Hepatocyte (in vitro differentiated cells): ENCODE measurements at regions not wholly inside any gene's neighbourhood (a gene's known extent, or its start where the extent isn't known, plus 50 kb on each side); places are given as distances from the start of the nearest gene placed in this dataset.

Experiments
- DNase-seq: peaks from one replicate; pipeline ENCODE4 v3.0.0-alpha.2; 2016; ENCODE audit warnings: low spot score
- H2AFZ ChIP-seq: fragments of 200-600 bp; sonication (generic); 2 replicates; pipeline ENCODE4 v1.6.0; 2016; ENCODE audit warnings: antibody characterized with exemption, mild to moderate bottlenecking
- H3K27ac ChIP-seq: fragments of 200-600 bp; sonication (generic); 2 replicates; pipeline ENCODE4 v1.5.1; 2016; ENCODE audit warnings: mild to moderate bottlenecking
- H3K27me3 ChIP-seq: fragments of 200-600 bp; sonication (generic); 2 replicates; pipeline ENCODE4 v1.6.1; 2016
- H3K36me3 ChIP-seq: fragments of 200-600 bp; sonication (generic); replicated peaks from 2 replicates; pipeline ENCODE4 v1.5.1; 2016; ENCODE audit warnings: low read depth; ENCODE audit not compliant: insufficient read depth
- H3K4me1 ChIP-seq: fragments of 200-600 bp; sonication (generic); 2 replicates; pipeline ENCODE4 v1.5.1; 2016; ENCODE audit warnings: mild to moderate bottlenecking, moderate library complexity; ENCODE audit not compliant: insufficient read depth
- H3K4me2 ChIP-seq: fragments of 200-600 bp; sonication (generic); 2 replicates; pipeline ENCODE4 v1.6.0; 2016
- H3K4me3 ChIP-seq: fragments of 200-600 bp; sonication (generic); 2 replicates; pipeline ENCODE4 v1.5.1; 2016; ENCODE audit warnings: mild to moderate bottlenecking
- H3K79me2 ChIP-seq: fragments of 200-600 bp; sonication (generic); 2 replicates; pipeline ENCODE4 v1.6.0; 2017; ENCODE audit warnings: mild to moderate bottlenecking
- H3K9me2 ChIP-seq: fragments of 200-600 bp; sonication (generic); replicated peaks from 2 replicates; pipeline ENCODE4 v1.6.0; 2017; ENCODE audit warnings: mild to moderate bottlenecking; ENCODE audit not compliant: insufficient read depth
- H3K9me3 ChIP-seq: fragments of 200-600 bp; sonication (generic); 2 replicates; pipeline ENCODE4 v1.5.1; 2016; ENCODE audit warnings: low read depth, mild to moderate bottlenecking
- H4K20me1 ChIP-seq: fragments of 200-600 bp; sonication (generic); 2 replicates; pipeline ENCODE4 v1.6.0; 2016; ENCODE audit warnings: mild to moderate bottlenecking; ENCODE audit not compliant: insufficient read depth, poor library complexity, severe bottlenecking
- CTCF ChIP-seq: fragments of 200-600 bp; sonication (generic); IDR thresholded peaks from 2 replicates; pipeline ENCODE4 v1.5.1; 2016; ENCODE audit warnings: antibody characterized with exemption, mild to moderate bottlenecking; ENCODE audit not compliant: poor library complexity
- EZH2 ChIP-seq: fragments of 200-600 bp; sonication (generic); IDR thresholded peaks from 2 replicates; pipeline ENCODE4 v1.6.1; 2016; ENCODE audit warnings: antibody characterized with exemption, mild to moderate bottlenecking, borderline replicate concordance
- EZH2phosphoT487 ChIP-seq: fragments of 200-600 bp; sonication (generic); IDR thresholded peaks from one replicate; pipeline ENCODE4 v1.6.1; 2018; ENCODE audit warnings: antibody characterized with exemption, mild to moderate bottlenecking, low read depth, moderate library complexity; ENCODE audit not compliant: unreplicated experiment, severe bottlenecking
- WGBS: methylation state at CpG from one replicate; pipeline ENCODE4 v1.1.6; 2016; ENCODE audit warnings: low lambda C conversion rate; ENCODE audit errors: missing lambda C conversion rate; 5-methylcytosine and 5-hydroxymethylcytosine counted together

- Histone ChIP-seq H3K9me3 (no peaks in the 10 kb centered on the region), H3K4me1 (no peaks in the 10 kb centered on the region), H3K4me3 (no peak overlapping the region), H4K20me1 (no peaks in the 10 kb centered on the region), H3K9me2 (no peaks in the 10 kb centered on the region), H3K36me3 (no peaks in the 10 kb centered on the region), H3K27ac (no peak overlapping the region), H2AFZ (no peak overlapping the region), H3K4me2 (no peak overlapping the region), H3K27me3 (no peaks in the 10 kb centered on the region), H3K79me2 (no peaks in the 10 kb centered on the region)
- DNase-seq, result no peak
- TF ChIP-seq CTCF, result no peak
- TF ChIP-seq EZH2phosphoT487, result no peak
- TF ChIP-seq EZH2, result no peak
Measured at GRCh38 chr5:76014005-76014404, 69.2 kb upstream of the SV2C start.

- H3K4me2 ChIP-seq, result peak overlapping the region; percentile 44
- no peak overlapping the region for H3K4me3 ChIP-seq
- H3K9me2 ChIP-seq, result no peaks in the 10 kb centered on the region
- H3K27ac ChIP-seq, result no peak overlapping the region
- no peak for DNase-seq
- no peak overlapping the region for H2AFZ ChIP-seq
- no peaks in the 10 kb centered on the region for H3K27me3 ChIP-seq
- H3K9me3 ChIP-seq, result no peaks in the 10 kb centered on the region
- H3K4me1 ChIP-seq, result no peaks in the 10 kb centered on the region
- WGBS, result 66% methylated on average over 2 of the region's 2 CpGs
- H3K79me2 ChIP-seq, result no peaks in the 10 kb centered on the region
- TF ChIP-seq EZH2phosphoT487 (no peak), CTCF (no peak)
- H3K36me3 ChIP-seq, result no peaks in the 10 kb centered on the region
- H4K20me1 ChIP-seq, result no peaks in the 10 kb centered on the region
Measured at GRCh38 chr5:76007904-76008303, 75.3 kb upstream of the SV2C start.

GRCh38 chr5:76000582-76000981 lies 82.6 kb upstream of the SV2C start:
- no peak overlapping the region for H3K27ac ChIP-seq
- H3K27me3 ChIP-seq, result no peaks in the 10 kb centered on the region
- no peak overlapping the region for H3K4me3 ChIP-seq
- no peaks in the 10 kb centered on the region for H3K36me3 ChIP-seq
- no peaks in the 10 kb centered on the region for H3K4me1 ChIP-seq
- no peak for DNase-seq
- no peaks in the 10 kb centered on the region for H3K79me2 ChIP-seq
- H3K9me2 ChIP-seq, result no peaks in the 10 kb centered on the region
- no peak for TF ChIP-seq CTCF
- no peak for TF ChIP-seq EZH2
- TF ChIP-seq EZH2phosphoT487, result no peak
- H4K20me1 ChIP-seq, result no peaks in the 10 kb centered on the region
- H2AFZ ChIP-seq, result no peak overlapping the region
- no peaks in the 10 kb centered on the region for H3K9me3 ChIP-seq
- no peak overlapping the region for H3K4me2 ChIP-seq
- WGBS, result 86% methylated on average over 3 of the region's 3 CpGs
